Activated naive CD8-positive, alpha-beta T cell treated with anti-CD3 and anti-CD28 coated beads for 36 hours (primary cell): ENCODE measurements at regions not wholly inside any gene's neighbourhood (a gene's known extent, or its start where the extent isn't known, plus 50 kb on each side); places are given as distances from the start of the nearest gene placed in this dataset.

Experiments used
- DNase-seq: peaks from one replicate; pipeline ENCODE4 v3.0.0; 2021
- H3K27ac Mint-ChIP-seq: one replicate; pipeline ENCODE4 v1.8.0; 2022; ENCODE audit warnings: mild to moderate bottlenecking, moderate library complexity, mixed read lengths
- H3K27me3 Mint-ChIP-seq: one replicate; pipeline ENCODE4 v1.8.0; 2022; ENCODE audit warnings: mild to moderate bottlenecking, mixed read lengths
- H3K36me3 Mint-ChIP-seq: one replicate; pipeline ENCODE4 v1.8.0; 2021; ENCODE audit warnings: mild to moderate bottlenecking, mixed read lengths
- H3K4me1 Mint-ChIP-seq: one replicate; pipeline ENCODE4 v1.8.0; 2021; ENCODE audit warnings: mixed read lengths
- H3K4me3 Mint-ChIP-seq: one replicate; pipeline ENCODE4 v1.8.0; 2022; ENCODE audit warnings: mild to moderate bottlenecking, moderate library complexity, mixed read lengths
- H3K9me3 Mint-ChIP-seq: one replicate; pipeline ENCODE4 v1.8.0; 2022; ENCODE audit warnings: mixed read lengths

DNA sequence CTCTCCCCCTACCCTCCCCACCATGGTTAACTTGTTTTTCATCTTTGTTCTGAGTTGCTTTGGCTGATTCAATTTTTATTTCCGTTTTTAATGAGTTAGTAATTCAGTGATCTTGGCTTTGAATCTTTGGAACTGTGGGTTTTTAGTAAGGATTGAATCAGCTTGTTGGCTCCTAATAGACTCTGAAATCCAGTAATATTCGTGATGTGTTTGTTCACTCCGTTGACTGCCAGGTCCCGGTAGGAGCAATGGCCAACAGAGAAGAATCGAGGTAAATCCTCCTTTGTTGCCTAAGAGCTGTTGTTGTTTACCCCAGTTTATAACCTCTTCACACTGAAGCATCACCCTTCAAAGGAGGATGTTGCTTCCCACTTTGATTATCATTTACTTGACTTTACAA, 92.7 kb downstream of the PCSK1 start:
- Mint-ChIP-seq H3K27me3 (peaks cover 28% of the 10 kb centered on the region), H3K4me1 (peaks cover 14% of the 10 kb centered on the region), H3K4me3 (no peak overlapping the region), H3K27ac (no peak overlapping the region), H3K36me3 (no peaks in the 10 kb centered on the region), H3K9me3 (no peaks in the 10 kb centered on the region)
- no peak for DNase-seq

DNA sequence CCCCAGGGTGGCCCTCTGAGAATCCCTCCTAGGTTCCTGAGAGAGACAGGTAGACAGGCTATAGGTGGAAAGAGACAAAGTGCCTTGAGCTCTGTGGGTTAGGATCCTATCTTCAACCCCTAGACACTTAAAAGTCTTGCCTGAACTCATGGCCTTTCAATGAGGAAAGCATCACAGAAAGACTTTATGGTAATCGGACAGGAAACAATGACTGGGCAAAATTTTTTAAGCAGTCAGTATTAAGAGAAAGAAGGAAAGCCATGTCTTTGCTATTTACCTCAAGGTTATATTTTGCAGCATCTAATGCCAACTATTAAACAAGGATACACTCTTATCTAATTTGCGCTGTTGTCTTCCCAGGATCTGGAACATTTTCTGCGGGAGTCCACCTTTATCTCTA, 93.2 kb downstream of the PCSK1 start:
- no peak for DNase-seq
- H3K27me3 Mint-ChIP-seq = peaks cover 28% of the 10 kb centered on the region
- H3K4me1 Mint-ChIP-seq = peaks cover 9% of the 10 kb centered on the region
- H3K36me3 Mint-ChIP-seq = no peaks in the 10 kb centered on the region
- no peak overlapping the region for H3K4me3 Mint-ChIP-seq
- H3K27ac Mint-ChIP-seq = no peak overlapping the region
- no peaks in the 10 kb centered on the region for H3K9me3 Mint-ChIP-seq

- Mint-ChIP-seq H3K27ac (no peak overlapping the region), H3K27me3 (peaks cover 27% of the 10 kb centered on the region), H3K36me3 (no peaks in the 10 kb centered on the region), H3K4me1 (no peaks in the 10 kb centered on the region), H3K4me3 (no peak overlapping the region), H3K9me3 (no peaks in the 10 kb centered on the region)
- no peak for DNase-seq
Observed at GRCh38 chr5:96338624-96339415, 94.2 kb downstream of the PCSK1 start.

- Mint-ChIP-seq H3K36me3 (no peaks in the 10 kb centered on the region), H3K27ac (no peak overlapping the region), H3K27me3 (peaks cover 24% of the 10 kb centered on the region), H3K4me3 (no peak overlapping the region), H3K4me1 (no peaks in the 10 kb centered on the region), H3K9me3 (no peaks in the 10 kb centered on the region)
- DNase-seq = no peak
Observed at GRCh38 chr5:96338091-96338490, 95.0 kb downstream of the PCSK1 start.

GRCh38 chr5:96337048-96337781, 95.8 kb downstream of the PCSK1 start:
- no peak overlapping the region for H3K27ac Mint-ChIP-seq
- no peaks in the 10 kb centered on the region for H3K4me1 Mint-ChIP-seq
- H3K36me3 Mint-ChIP-seq = no peaks in the 10 kb centered on the region
- peaks cover 26% of the 10 kb centered on the region for H3K27me3 Mint-ChIP-seq
- H3K9me3 Mint-ChIP-seq = no peaks in the 10 kb centered on the region
- no peak overlapping the region for H3K4me3 Mint-ChIP-seq
- DNase-seq = no peak

- Mint-ChIP-seq H3K36me3 (no peaks in the 10 kb centered on the region), H3K27ac (no peak overlapping the region), H3K9me3 (no peaks in the 10 kb centered on the region), H3K27me3 (peaks cover 26% of the 10 kb centered on the region), H3K4me3 (no peak overlapping the region), H3K4me1 (no peaks in the 10 kb centered on the region)
- DNase-seq = peak; percentile 31
Observed at GRCh38 chr5:96336351-96336985, 96.6 kb downstream of the PCSK1 start.

- no peaks in the 10 kb centered on the region for H3K9me3 Mint-ChIP-seq
- no peaks in the 10 kb centered on the region for H3K36me3 Mint-ChIP-seq
- peaks cover 3% of the 10 kb centered on the region for H3K4me1 Mint-ChIP-seq
- H3K27ac Mint-ChIP-seq = no peak overlapping the region
- no peak for DNase-seq
- no peak overlapping the region for H3K4me3 Mint-ChIP-seq
- H3K27me3 Mint-ChIP-seq = peaks cover 27% of the 10 kb centered on the region
Observed at GRCh38 chr5:96335873-96336272, 97.2 kb downstream of the PCSK1 start.

DNA sequence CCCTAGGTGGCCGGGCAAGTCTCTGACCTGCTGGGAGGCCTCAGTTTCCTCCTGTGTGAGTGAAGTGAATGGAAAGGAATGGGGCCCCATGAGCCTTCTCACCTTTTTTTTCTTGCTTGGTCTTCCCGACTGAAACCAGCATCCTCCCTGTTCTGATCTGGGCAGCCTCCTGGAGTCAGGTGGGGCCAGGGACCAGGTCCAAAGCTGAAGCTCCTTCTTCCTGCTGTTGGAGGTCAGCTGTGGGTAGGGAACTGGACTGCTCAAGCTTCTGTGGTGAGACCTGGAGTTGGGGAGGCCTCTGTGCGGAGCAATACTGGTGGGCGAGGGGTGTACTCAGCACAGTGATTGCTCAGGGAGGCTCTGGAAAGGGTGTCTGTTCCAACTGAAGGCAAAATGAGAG, 99.7 kb downstream of the PCSK1 start:
- H3K4me3 Mint-ChIP-seq = no peak overlapping the region
- no peak overlapping the region for H3K27ac Mint-ChIP-seq
- DNase-seq = no peak
- peaks cover 15% of the 10 kb centered on the region for H3K27me3 Mint-ChIP-seq
- no peaks in the 10 kb centered on the region for H3K36me3 Mint-ChIP-seq
- peaks cover 5% of the 10 kb centered on the region for H3K4me1 Mint-ChIP-seq
- no peaks in the 10 kb centered on the region for H3K9me3 Mint-ChIP-seq

DNA sequence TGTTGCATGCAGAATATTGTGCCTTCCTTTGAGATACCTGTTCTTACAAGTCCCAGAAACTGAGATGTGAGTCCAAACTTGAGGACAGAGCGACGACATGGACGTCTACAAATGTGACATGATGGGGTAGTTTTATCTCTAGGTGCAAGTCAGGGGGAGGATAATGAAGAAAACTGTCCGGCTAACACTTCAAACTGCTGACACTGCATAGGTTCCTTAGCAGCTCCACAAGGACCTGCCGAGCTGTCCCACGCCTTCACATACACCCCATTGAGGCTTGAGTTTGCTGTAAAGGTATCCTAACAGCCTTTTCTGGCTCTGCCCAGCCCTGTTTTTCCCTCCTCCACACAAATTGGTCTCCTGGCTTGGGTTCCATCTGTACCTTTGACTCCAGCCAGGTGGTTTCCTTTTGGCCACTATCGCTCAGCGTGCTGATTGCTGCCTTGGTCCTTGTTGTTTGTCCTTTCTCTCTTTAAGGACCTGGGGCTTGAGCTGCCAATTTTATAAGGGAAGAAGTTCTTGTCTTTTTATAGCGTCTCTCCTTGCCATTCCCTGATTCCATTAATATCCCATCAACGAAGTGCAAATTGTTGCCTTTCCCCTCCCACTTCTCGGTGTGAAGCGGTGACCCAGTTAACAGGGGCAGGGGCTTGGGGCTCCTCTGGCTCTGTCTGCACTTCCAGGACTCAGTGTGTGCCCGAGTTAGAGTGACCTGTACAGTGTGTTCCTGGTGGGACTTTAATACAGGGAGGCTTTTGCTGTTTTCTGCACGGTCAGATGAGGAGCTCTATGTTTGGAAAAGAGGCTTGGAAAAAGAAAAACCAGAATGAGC, 100.3 kb downstream of the PCSK1 start:
- Mint-ChIP-seq H3K4me1 (peaks cover 5% of the 10 kb centered on the region), H3K27ac (no peak overlapping the region), H3K9me3 (no peaks in the 10 kb centered on the region), H3K27me3 (peaks cover 15% of the 10 kb centered on the region), H3K36me3 (no peaks in the 10 kb centered on the region), H3K4me3 (no peak overlapping the region)
- no peak for DNase-seq

DNA sequence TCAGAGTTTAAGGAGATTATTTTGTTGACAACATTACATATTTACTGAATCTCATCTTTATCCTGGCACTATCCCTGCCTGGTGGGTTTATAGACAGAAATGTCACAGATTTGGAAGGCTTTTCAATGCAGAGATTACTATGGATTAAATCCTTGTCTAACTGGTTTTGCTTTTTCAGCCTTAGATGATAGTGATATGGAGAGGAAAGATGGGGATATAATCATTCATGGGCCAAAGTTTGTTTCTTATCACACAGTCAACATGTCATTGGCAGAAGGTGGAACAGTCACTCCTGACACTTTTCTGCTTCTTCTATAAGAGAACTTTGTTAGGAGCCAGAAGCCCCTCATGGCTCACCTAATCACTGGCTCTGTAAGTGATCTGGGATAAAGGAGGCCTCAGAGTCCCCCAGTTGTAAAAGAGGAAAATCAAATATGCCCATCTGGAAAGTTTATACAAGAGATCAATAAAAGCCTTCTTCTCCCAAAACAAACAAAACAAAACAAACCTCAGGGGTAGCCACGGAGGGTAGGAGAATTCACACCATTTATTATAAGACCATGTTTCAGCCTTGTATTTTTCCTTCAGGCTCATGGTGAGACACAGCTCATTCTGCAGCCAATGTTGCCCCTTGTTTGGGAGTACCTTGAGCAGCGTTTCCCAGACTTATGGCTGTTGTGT, 101.2 kb downstream of the PCSK1 start:
- no peak overlapping the region for H3K27ac Mint-ChIP-seq
- H3K4me3 Mint-ChIP-seq = no peak overlapping the region
- peaks cover 16% of the 10 kb centered on the region for H3K27me3 Mint-ChIP-seq
- H3K36me3 Mint-ChIP-seq = no peaks in the 10 kb centered on the region
- DNase-seq = no peak
- peaks cover 5% of the 10 kb centered on the region for H3K4me1 Mint-ChIP-seq
- no peaks in the 10 kb centered on the region for H3K9me3 Mint-ChIP-seq

GRCh38 chr5:96331210-96331609, 101.8 kb downstream of the PCSK1 start:
- H3K27ac Mint-ChIP-seq = no peak overlapping the region
- peaks cover 5% of the 10 kb centered on the region for H3K4me1 Mint-ChIP-seq
- H3K9me3 Mint-ChIP-seq = no peaks in the 10 kb centered on the region
- no peak for DNase-seq
- no peaks in the 10 kb centered on the region for H3K36me3 Mint-ChIP-seq
- no peak overlapping the region for H3K4me3 Mint-ChIP-seq
- H3K27me3 Mint-ChIP-seq = peaks cover 23% of the 10 kb centered on the region

DNA sequence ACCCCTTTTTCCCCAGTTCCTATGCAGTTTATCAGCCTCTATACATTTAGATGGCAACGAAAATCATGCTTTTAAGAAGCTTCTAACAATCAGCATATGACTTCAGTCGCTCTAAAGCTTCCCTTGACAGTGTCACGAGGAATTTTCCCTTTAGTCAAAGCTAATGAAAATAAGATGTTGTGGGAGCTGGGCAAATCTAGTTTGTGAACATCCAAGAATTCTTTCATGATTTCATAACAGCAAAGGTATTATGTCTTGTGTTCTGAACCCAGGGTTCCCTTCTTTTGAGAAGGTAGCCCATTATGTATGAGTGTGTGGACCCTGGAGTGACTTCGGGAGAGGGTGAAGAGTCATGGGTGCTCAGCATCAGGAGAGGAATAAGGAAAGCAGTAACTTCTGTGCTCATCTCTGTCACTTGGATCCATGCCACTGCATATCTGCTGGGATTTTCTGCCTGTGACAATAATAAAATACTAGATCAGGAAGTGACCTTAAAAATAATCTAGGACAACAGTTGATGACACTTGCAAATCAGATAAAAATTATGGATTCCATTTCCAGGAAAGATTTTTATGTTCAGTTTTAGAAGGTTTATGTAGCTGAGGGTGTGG, 102.4 kb downstream of the PCSK1 start:
- no peak for DNase-seq
- Mint-ChIP-seq H3K36me3 (no peaks in the 10 kb centered on the region), H3K4me3 (no peak overlapping the region), H3K27me3 (peaks cover 25% of the 10 kb centered on the region), H3K27ac (no peak overlapping the region), H3K4me1 (peaks cover 5% of the 10 kb centered on the region), H3K9me3 (no peaks in the 10 kb centered on the region)

GRCh38 chr5:96329886-96330529, 103.0 kb downstream of the PCSK1 start:
- Mint-ChIP-seq H3K4me1 (peaks cover 5% of the 10 kb centered on the region), H3K27me3 (peaks cover 25% of the 10 kb centered on the region), H3K9me3 (no peaks in the 10 kb centered on the region), H3K27ac (no peak overlapping the region), H3K4me3 (no peak overlapping the region), H3K36me3 (no peaks in the 10 kb centered on the region)
- no peak for DNase-seq

GRCh38 chr5:96329289-96329688, 103.8 kb downstream of the PCSK1 start:
- H3K27ac Mint-ChIP-seq = no peak overlapping the region
- no peaks in the 10 kb centered on the region for H3K9me3 Mint-ChIP-seq
- DNase-seq = no peak
- no peaks in the 10 kb centered on the region for H3K36me3 Mint-ChIP-seq
- H3K4me1 Mint-ChIP-seq = peaks cover 5% of the 10 kb centered on the region
- H3K4me3 Mint-ChIP-seq = no peak overlapping the region
- peaks cover 25% of the 10 kb centered on the region for H3K27me3 Mint-ChIP-seq
